Heart right ventricle (tissue), 16 donors: ENCODE measurements at regions not wholly inside any gene's neighbourhood (a gene's known extent, or its start where the extent isn't known, plus 50 kb on each side); places are given as distances from the start of the nearest gene placed in this dataset.
A peak's percentile ranks its signal among the peaks of the same experiment; 100 is the strongest.

Experiments used
- ATAC-seq, 8 donors: fragments of 200-7000 bp; cut with Tn5 transposase; one replicate each; pipeline ENCODE4 v1.9.1; 2020; ENCODE audit warnings: mild to moderate bottlenecking in 8 of 8, moderate library complexity in 8 of 8, moderate number of reproducible peaks in 1 of 8
- DNase-seq, 2 donors: peaks; one replicate each; pipeline ENCODE4 v3.0.0-alpha.2; 2020
- H3K27ac ChIP-seq, 10 donors: fragments of 200-600 bp; sonication (generic) in 2 of 10; one replicate each; pipeline versions ENCODE4 v1.5.0 to v1.8.0; 2020 to 2022; ENCODE audit warnings: mild to moderate bottlenecking in 3 of 10
- H3K27me3 ChIP-seq, 7 donors: fragments of 200-600 bp; one replicate each; pipeline ENCODE4 v1.8.0; 2021 to 2022; ENCODE audit warnings: mild to moderate bottlenecking in 2 of 7
- H3K36me3 ChIP-seq, 9 donors: fragments of 200-600 bp; sonication (generic) in 1 of 9; one replicate each; pipeline versions ENCODE4 v1.5.0 to v1.8.0; 2020 to 2022; ENCODE audit warnings: mild to moderate bottlenecking in 2 of 9
- H3K4me1 ChIP-seq, 9 donors: fragments of 200-600 bp; sonication (generic) in 1 of 9; one replicate each; pipeline versions ENCODE4 v1.5.0 to v1.8.0; 2020 to 2022; ENCODE audit warnings: mild to moderate bottlenecking in 4 of 9
- H3K4me3 ChIP-seq, 10 donors: fragments of 200-600 bp; sonication (generic) in 2 of 10; one replicate each; pipeline versions ENCODE4 v1.5.0 to v1.8.0; 2020 to 2022; ENCODE audit warnings: mild to moderate bottlenecking in 7 of 10, moderate library complexity in 2 of 10
- H3K9me3 ChIP-seq, 11 donors: fragments of 200-600 bp in 10 of 11; sonication (generic) in 2 of 11; one replicate each; pipeline versions ENCODE4 v1.5.0 to v1.8.0; 2013 to 2022; ENCODE audit warnings: mild to moderate bottlenecking in 2 of 11, control low read depth in 1 of 11, moderate library complexity in 1 of 11
- CTCF ChIP-seq, 9 donors: fragments of 200-600 bp; sonication (generic) in 2 of 9; IDR thresholded peaks; one replicate each; pipeline versions ENCODE4 v1.5.0 to v1.8.0; 2021 to 2022; ENCODE audit warnings: antibody characterized with exemption in 9 of 9, mild to moderate bottlenecking in 5 of 9, moderate library complexity in 1 of 9
- WGBS, 2 donors: extraction: QIAGEN DNeasy Blood & Tissue Kit; methylation state at CpG; one replicate each; pipeline ENCODE4 v1.1.7; 2013; ENCODE audit warnings: inconsistent platforms in 1 of 2; 5-methylcytosine and 5-hydroxymethylcytosine counted together
- intact Hi-C, 10 donors: fragments of 100-400 bp; cut with DNase I; formaldehyde crosslinking; loops; one replicate each; pipeline versions ENCODE4 v1.11.1 to v1.14.2; 2022
- donor health status: Arrhythmogenic right ventricular cardiomyopathy.
- donor health status: ischemic (EF 13 %, LVEDD 7.1; RV severe dilation, severe dysfunction).
- donor health status: healthy with polysubstance abuse.
- donor health status: DM: no; HTN: yes; CAD: no.
- donor health status: DM: no; HTN: no; CAD: no.
- donor health status: ischemic (EF 25% LVEDD 6.9; RV normal size, moderate dysfunction).
- donor health status: ischemic (EF 25% LVEDD 5.7; RV mildly dilated, moderate dysfunction).
- donor health status: healthy.
- donor health status: DM: yes; HTN: yes; CAD: no.
- donor health status: Ischemic cardiomyopathy.
- donor health status: ischemic (EF 35%, LVEDD 5.7; RV mildly dilated, moderate dysfunction).
- donor health status: nonischemic (EF 11% LVEDD 7.7; RV severe dilation, severe dysfunction).
- donor health status: DM: yes; HTN: yes; CAD: no.
- donor health status: PGD.
- donor health status: ischemic (EF 29% LVEDD 5.4; RV normal size, mild dysfunction).
- donor health status: nonischemic (EF 23%, LVEDD 6.1; RV moderate dilation, normal function).

GRCh38 chr10:30127120-30127541 lies 67.7 kb upstream of the JCAD start:
- Histone ChIP-seq H3K27ac (peak overlapping the region in 2 of 10 donors; percentile 21), H3K27me3 (no peaks in the 10 kb centered on the region), H3K4me1 (no peaks in the 10 kb centered on the region), H3K4me3 (no peak overlapping the region), H3K36me3 (no peaks in the 10 kb centered on the region), H3K9me3 (no peaks in the 10 kb centered on the region)
- 65 to 67% methylated on average over 10 of the region's 10 CpGs for WGBS, 2 donors
- no peak for TF ChIP-seq CTCF (IDR thresholded peaks at IDR 0.05)
- ATAC-seq (peak in 1 of 8 donors; percentile 39), DNase-seq (no peak)
- intact Hi-C loops = no loop called here

- WGBS, 2 donors = 87 to 89% methylated on average over 2 of the region's 2 CpGs
- H3K4me1 ChIP-seq = no peaks in the 10 kb centered on the region
- DNase-seq = no peak
- no peaks in the 10 kb centered on the region for H3K36me3 ChIP-seq
- TF ChIP-seq CTCF (IDR thresholded peaks at IDR 0.05) = no peak
- no peak overlapping the region for H3K27ac ChIP-seq
- H3K27me3 ChIP-seq = no peaks in the 10 kb centered on the region
- intact Hi-C loops = no loop called here
- no peak for ATAC-seq
- H3K4me3 ChIP-seq = no peak overlapping the region
- H3K9me3 ChIP-seq = no peaks in the 10 kb centered on the region
Measured at GRCh38 chr10:30125496-30125895, 66.1 kb upstream of the JCAD start.

- intact Hi-C loops = no loop called here
- Histone ChIP-seq H3K27me3 (no peaks in the 10 kb centered on the region), H3K4me3 (no peak overlapping the region), H3K36me3 (no peaks in the 10 kb centered on the region), H3K9me3 (no peaks in the 10 kb centered on the region), H3K4me1 (no peaks in the 10 kb centered on the region), H3K27ac (no peak overlapping the region)
- no peak for TF ChIP-seq CTCF (IDR thresholded peaks at IDR 0.05)
- ATAC-seq (no peak), DNase-seq (no peak)
- WGBS, 2 donors = 76 to 77% methylated on average over 6 of the region's 6 CpGs
Measured at GRCh38 chr10:30124704-30125103, 65.3 kb upstream of the JCAD start.

- intact Hi-C loops = no loop called here
- ATAC-seq (no peak), DNase-seq (no peak)
- 66 to 75% methylated on average over 2 of the region's 2 CpGs for WGBS, 2 donors
- Histone ChIP-seq H3K9me3 (no peaks in the 10 kb centered on the region), H3K4me1 (no peaks in the 10 kb centered on the region), H3K27me3 (no peaks in the 10 kb centered on the region), H3K36me3 (no peaks in the 10 kb centered on the region), H3K27ac (no peak overlapping the region), H3K4me3 (no peak overlapping the region)
- TF ChIP-seq CTCF (IDR thresholded peaks at IDR 0.05) = no peak
Measured at GRCh38 chr10:30121401-30121800, 62.0 kb upstream of the JCAD start.
